HCT116 (cell line): ENCODE measurements at regions not wholly inside any gene's neighbourhood (a gene's known extent, or its start where the extent isn't known, plus 50 kb on each side); places are given as distances from the start of the nearest gene placed in this dataset.
A peak's percentile ranks its signal among the peaks of the same experiment; 100 is the strongest.
"Not testable (repeated sequence)": the region's sequence is repeated elsewhere in the genome, so short reads cannot be mapped to it uniquely, and the experiment has no call there.

Experiments used
- ATAC-seq: fragments of 200-7000 bp; cut with Tn5 transposase; 2 replicates; pipeline ENCODE4 v1.9.1; 2020; ENCODE audit warnings: mild to moderate bottlenecking, moderate library complexity
- BruUV-seq: library from RNA; stranded (reverse); fragments of 400-500 nt; replicated peaks from 2 replicates; lab custom pipeline; 2021; lab: Mats Ljungman, UMichigan
- CTCF ChIA-PET: fragments of 300-600 bp; sonication (Branson Sonifier 250); formaldehyde crosslinking; loops from one replicate; lab custom pipeline; 2021; ENCODE audit warnings: antibody characterized with exemption; lab: Charles Lee
- POLR2A ChIA-PET: fragments of 300-600, 350-600 bp; sonication (Branson Sonifier 250); formaldehyde crosslinking; loops from one replicate; lab custom pipeline; 2021; ENCODE audit warnings: antibody characterized with exemption; lab: Charles Lee
- RAD21 ChIA-PET, 2 experiments: fragments of 300-600 bp; sonication (Branson Sonifier 250); formaldehyde crosslinking; loops; one replicate each; lab custom pipeline; 2023; ENCODE audit warnings: low total read pairs in 2 of 2; ENCODE audit not compliant: uncharacterized antibody in 2 of 2, unreplicated experiment in 2 of 2, low non-redundant PET in 1 of 2; lab: Charles Lee
- DNase-seq: peaks from one replicate; pipeline ENCODE4 v3.0.0-alpha.2; 2010; ENCODE audit warnings: low read depth, low spot score
- H2AFZ ChIP-seq: fragments of 200-600 bp; shearing (Covaris generic), sonication (generic); 2 replicates; pipeline ENCODE4 v1.6.1; 2017; ENCODE audit warnings: low read depth, mixed run types, mixed read lengths, antibody characterized with exemption, low read length; ENCODE audit not compliant: poor library complexity, severe bottlenecking
- H3K27ac ChIP-seq: 2 replicates; pipeline ENCODE4 v1.5.1; 2012; ENCODE audit warnings: low read depth, low read length
- H3K27me3 ChIP-seq: fragments of 200-600 bp; sonication (generic); 2 replicates; pipeline ENCODE4 v1.6.1; 2016; ENCODE audit warnings: mixed run types, low read length, mixed read lengths; ENCODE audit not compliant: insufficient read depth
- H3K36me3 ChIP-seq, 2 experiments: fragments of 200-500 bp in 1 of 2; fragments of 200-600 bp in 1 of 2; sonication (Bioruptor generic) in 1 of 2; sonication (generic) in 1 of 2; 2 replicates each; pipeline versions ENCODE4 v1.5.1 to v1.6.1; 2014 to 2016; ENCODE audit warnings: low read length in 2 of 2, inconsistent platforms in 1 of 2, mixed read lengths in 1 of 2, mixed run types in 1 of 2; ENCODE audit not compliant: insufficient read depth in 2 of 2, control insufficient read depth in 1 of 2
- H3K4me1 ChIP-seq, 2 experiments: fragments of 200-600 bp in 1 of 2; sonication (generic) in 1 of 2; 2 replicates each; pipeline versions ENCODE4 v1.5.1 to v1.6.1; 2012 to 2017; ENCODE audit warnings: low read length in 2 of 2, inconsistent platforms in 1 of 2, mild to moderate bottlenecking in 1 of 2, mixed read lengths in 1 of 2, mixed run types in 1 of 2, moderate library complexity in 1 of 2; ENCODE audit not compliant: insufficient read depth in 2 of 2, control insufficient read depth in 1 of 2
- H3K4me2 ChIP-seq: fragments of 200-600 bp; sonication (generic); 2 replicates; pipeline ENCODE4 v1.6.1; 2017; ENCODE audit warnings: mixed run types, low read length, mixed read lengths
- H3K4me3 ChIP-seq, 2 experiments: fragments of 200-600 bp in 1 of 2; sonication (generic) in 1 of 2; replicated peaks in 1 of 2; 2 replicates each; pipeline ENCODE4 v1.5.1; 2011 to 2016; ENCODE audit warnings: low read length in 2 of 2, control low read depth in 1 of 2, low read depth in 1 of 2, mild to moderate bottlenecking in 1 of 2, mixed read lengths in 1 of 2, mixed run types in 1 of 2
- H3K79me2 ChIP-seq: fragments of 200-600 bp; sonication (generic); 2 replicates; pipeline ENCODE4 v1.6.1; 2017; ENCODE audit warnings: mild to moderate bottlenecking, mixed run types, low read length, moderate library complexity, mixed read lengths; ENCODE audit not compliant: insufficient read depth
- H3K9ac ChIP-seq: fragments of 200-600 bp; sonication (generic); 2 replicates; pipeline ENCODE4 v1.6.1; 2016; ENCODE audit warnings: low read length, mixed read lengths
- H3K9me2 ChIP-seq: fragments of 200-600 bp; sonication (generic), shearing (Covaris generic); 2 replicates; pipeline ENCODE4 v1.6.1; 2017; ENCODE audit warnings: mixed run types, mild to moderate bottlenecking, moderate library complexity; ENCODE audit not compliant: insufficient read depth
- H3K9me3 ChIP-seq, 2 experiments: fragments of 200-500 bp in 1 of 2; fragments of 200-600 bp in 1 of 2; sonication (Bioruptor generic) in 1 of 2; sonication (generic) in 1 of 2; 2 replicates each; pipeline ENCODE4 v1.6.1; 2014 to 2017; ENCODE audit warnings: low read length in 2 of 2, mixed read lengths in 2 of 2, inconsistent platforms in 1 of 2, low read depth in 1 of 2, mild to moderate bottlenecking in 1 of 2, mixed run types in 1 of 2, moderate library complexity in 1 of 2; ENCODE audit not compliant: control insufficient read depth in 1 of 2, insufficient read depth in 1 of 2
- H4K20me1 ChIP-seq: fragments of 200-600 bp; sonication (generic), shearing (Covaris generic); 2 replicates; pipeline ENCODE4 v1.6.1; 2017; ENCODE audit warnings: mixed run types, mild to moderate bottlenecking, moderate library complexity; ENCODE audit not compliant: insufficient read depth
- ZBTB33 ChIP-seq: IDR thresholded peaks from 2 replicates; pipeline ENCODE4 v1.6.1; 2011; ENCODE audit warnings: mild to moderate bottlenecking, low read length, moderate library complexity; ENCODE audit not compliant: insufficient replicate concordance; ENCODE audit errors: extremely low read depth
- intact Hi-C: fragments of 100-400 bp; cut with micrococcal nuclease; formaldehyde crosslinking; loops from 2 replicates; pipeline ENCODE4 v1.10.0; 2022

- no peak for TF ChIP-seq ZBTB33
Measured at GRCh38 chr16:21501869-21502667, 97.3 kb upstream of the METTL9 start (continued).

DNA sequence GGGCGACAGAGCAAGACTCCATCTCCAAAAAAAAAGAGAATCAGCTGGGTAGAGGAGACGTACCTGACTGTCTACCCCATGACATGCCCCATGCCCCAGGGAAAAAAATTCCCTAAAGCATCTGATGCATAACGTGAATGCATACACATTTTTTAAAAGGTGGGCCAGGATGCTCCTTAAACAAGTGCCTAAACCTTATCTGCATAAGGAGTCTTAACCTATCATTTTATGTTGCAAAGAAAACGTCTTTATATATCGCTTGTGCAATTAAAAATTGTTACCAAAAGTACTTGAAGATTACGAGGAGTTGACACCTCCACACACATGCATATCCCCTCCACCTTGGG is 95.8 kb upstream of the METTL9 start:
- CTCF ChIA-PET, BruUV-seq, ATAC-seq, H3K27me3 ChIP-seq, intact Hi-C loops, H2AFZ ChIP-seq, H3K9me2 ChIP-seq, RAD21 ChIA-PET, DNase-seq, H3K9ac ChIP-seq, H3K36me3 ChIP-seq, H3K4me3 ChIP-seq, H4K20me1 ChIP-seq, H3K9me3 ChIP-seq, POLR2A ChIA-PET: not testable (repeated sequence)
- H3K79me2 ChIP-seq: peaks cover 66% of the 10 kb centered on the region
- peak overlapping the region; percentile 94 for H3K27ac ChIP-seq
- H3K4me1 ChIP-seq: peaks cover 8 to 20% of the 10 kb centered on the region in 2 experiments
- peak overlapping the region; percentile 82; the same call in 1 of the 2 replicates for H3K4me2 ChIP-seq

DNA sequence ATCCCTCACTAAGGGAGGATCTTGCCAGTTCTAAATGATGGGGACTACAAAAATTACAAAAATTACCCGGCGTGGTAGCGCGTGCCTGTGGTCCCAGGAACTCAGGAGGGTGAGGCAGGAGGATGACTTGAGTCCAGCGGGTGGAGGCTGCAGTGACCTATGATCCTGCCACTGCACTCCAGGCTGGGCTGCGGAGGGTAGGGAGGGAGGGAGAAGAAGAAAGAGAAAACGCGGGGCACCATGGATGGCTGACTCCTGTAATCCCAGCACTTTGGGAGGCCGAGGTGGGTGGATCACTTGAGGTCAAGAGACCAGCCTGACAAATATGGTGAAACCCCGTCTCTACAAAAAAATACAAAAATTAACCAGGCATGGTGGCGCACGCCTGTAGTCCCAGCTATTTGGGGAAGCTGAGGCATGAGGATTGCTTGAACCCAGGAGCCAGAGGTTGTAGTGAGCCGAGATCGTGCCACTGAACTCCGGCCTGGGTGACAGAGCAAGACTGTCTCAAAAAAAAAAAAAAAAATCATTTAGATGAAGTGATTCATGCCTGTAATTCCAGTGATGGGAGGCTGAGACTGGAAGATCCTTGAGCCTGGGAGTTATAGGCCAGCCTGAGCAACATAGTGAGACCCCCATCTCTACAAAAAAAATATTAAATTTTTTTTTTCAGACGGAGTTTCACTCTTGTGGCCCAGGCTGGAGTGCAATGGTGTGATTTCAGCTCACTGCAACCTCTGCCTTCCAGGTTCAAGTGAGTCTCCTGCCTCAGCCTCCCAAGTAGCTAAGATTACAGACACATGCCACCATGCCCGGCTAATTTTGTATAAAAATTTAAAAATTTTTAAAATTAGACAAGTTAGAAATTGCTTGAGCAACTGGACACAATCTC is 95.2 kb upstream of the METTL9 start:
- H3K9ac ChIP-seq, H2AFZ ChIP-seq, RAD21 ChIA-PET, H3K27me3 ChIP-seq, H3K9me2 ChIP-seq, H3K9me3 ChIP-seq, CTCF ChIA-PET, H3K36me3 ChIP-seq, H3K4me3 ChIP-seq, BruUV-seq, ATAC-seq, intact Hi-C loops, H4K20me1 ChIP-seq, DNase-seq, POLR2A ChIA-PET: not testable (repeated sequence)
- Histone ChIP-seq H3K27ac (peak overlapping the region; percentile 94), H3K4me2 (peak overlapping the region; percentile 82; the same call in 1 of the 2 replicates), H3K79me2 (peaks cover 69% of the 10 kb centered on the region), H3K4me1 (peaks cover 8 to 20% of the 10 kb centered on the region in 2 experiments)

GRCh38 chr16:21505751-21506520 is 93.4 kb upstream of the METTL9 start:
- H3K4me2 ChIP-seq, H3K27ac ChIP-seq, POLR2A ChIA-PET, H4K20me1 ChIP-seq, H3K4me3 ChIP-seq, H2AFZ ChIP-seq, ATAC-seq, H3K9me3 ChIP-seq, H3K9me2 ChIP-seq, DNase-seq, H3K27me3 ChIP-seq, H3K36me3 ChIP-seq, intact Hi-C loops, H3K9ac ChIP-seq, BruUV-seq, RAD21 ChIA-PET, CTCF ChIA-PET: not testable (repeated sequence)
- H3K4me1 ChIP-seq: peaks cover 8 to 20% of the 10 kb centered on the region in 2 experiments
- peaks cover 79% of the 10 kb centered on the region for H3K79me2 ChIP-seq
